Urothelium cell line (cell line): ENCODE measurements at regions not wholly inside any gene's neighbourhood (a gene's known extent, or its start where the extent isn't known, plus 50 kb on each side); places are given as distances from the start of the nearest gene placed in this dataset.
A peak's percentile ranks its signal among the peaks of the same experiment; 100 is the strongest.

Experiments used
- DNase-seq: peaks from one replicate; pipeline ENCODE4 v3.0.0; 2011; ENCODE audit warnings: low spot score, mixed read lengths
- FAIRE-seq: peaks from 2 replicates; lab custom pipeline; 2011; peaks lifted over from hg19 to GRCh38; lab: Jason Lieb, UNC

- FAIRE-seq (no peak), DNase-seq (no peak)
These were observed 72.7 kb upstream of the NOX3 start for GRCh38 chr6:155528335-155528734.

DNA sequence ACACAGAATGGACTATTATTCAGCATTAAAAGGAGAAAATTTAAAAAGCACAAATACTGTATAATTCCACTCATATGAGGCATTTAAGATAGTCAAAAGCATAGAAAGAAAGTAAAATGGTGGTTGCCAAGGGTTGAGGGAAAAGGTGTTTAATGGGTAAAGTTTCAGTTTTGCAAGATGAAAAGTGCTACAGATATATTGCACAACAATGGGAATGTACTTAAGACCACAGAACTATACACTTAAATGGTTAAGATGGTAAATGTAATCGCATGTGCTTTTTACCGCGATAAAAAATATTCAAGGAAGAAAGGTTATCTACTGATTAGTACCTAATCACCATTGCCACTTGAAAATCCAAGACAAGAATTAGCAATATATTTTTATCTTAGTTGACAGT lies 71.8 kb upstream of the NOX3 start:
- DNase-seq (no peak), FAIRE-seq (no peak)

DNA sequence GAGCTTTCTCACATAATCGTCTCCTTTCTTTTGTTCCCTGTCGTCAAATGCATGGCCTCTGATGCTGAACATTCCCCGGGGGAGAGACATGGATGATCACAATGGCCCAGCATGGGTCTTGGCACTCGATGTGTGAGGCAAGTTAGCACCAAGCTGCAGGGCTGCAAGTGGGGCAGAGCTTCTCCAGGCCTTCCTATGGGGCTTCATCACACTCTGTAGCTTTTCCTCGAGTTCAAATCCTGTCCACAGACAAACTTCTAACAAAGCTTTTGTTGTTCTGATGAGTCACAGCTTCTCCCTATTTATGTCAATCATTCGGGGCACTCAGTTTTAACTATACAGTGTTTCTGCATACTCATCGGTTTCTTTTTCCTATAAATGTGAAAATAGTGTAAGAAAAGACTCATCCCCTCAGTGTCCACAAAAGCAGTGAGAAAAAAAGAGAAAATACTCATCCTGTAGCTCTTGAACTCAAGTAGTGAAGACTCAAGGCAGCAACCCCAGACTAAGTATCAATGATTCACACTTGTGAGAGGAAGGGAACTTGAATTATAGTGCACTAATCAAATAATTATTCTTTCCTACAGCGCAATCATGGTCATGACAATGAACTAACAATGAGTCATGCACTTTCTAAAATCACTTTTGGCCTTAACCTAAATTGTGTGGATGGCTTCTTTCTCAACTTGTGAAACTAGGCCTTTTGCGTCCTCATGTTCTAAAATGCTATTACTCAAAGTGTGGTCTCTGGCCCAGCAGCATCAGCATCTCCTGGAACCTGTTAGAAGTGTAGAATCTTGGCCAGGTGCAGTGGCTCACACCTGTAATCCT lies 68.4 kb upstream of the NOX3 start:
- DNase-seq (peak; percentile 8), FAIRE-seq (no peak)

DNA sequence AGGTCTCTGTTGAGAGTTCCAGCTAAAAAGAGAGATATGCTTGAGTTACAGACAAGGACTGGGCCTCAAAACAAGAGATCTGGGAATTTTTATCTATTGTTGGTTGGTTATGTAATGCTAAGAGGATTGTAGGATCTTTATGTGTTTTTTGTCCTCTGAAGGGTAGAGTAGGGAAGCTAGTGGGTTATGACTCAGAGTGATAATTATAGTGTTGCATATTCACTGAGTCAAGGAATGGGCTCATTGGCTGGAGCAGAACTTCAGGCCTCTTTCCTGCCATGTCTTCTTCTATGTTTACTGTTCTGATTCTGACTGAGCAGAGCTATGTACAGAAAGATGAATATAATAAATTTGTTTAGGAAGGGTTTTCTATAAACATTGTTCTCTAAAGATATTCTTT lies 66.1 kb upstream of the NOX3 start:
- peak; percentile 13 for DNase-seq
- no peak for FAIRE-seq

- DNase-seq = no peak
- no peak for FAIRE-seq
These were observed 64.4 kb upstream of the NOX3 start for GRCh38 chr6:155520078-155520477.

GRCh38 chr6:155519176-155519738 lies 63.6 kb upstream of the NOX3 start:
- FAIRE-seq = no peak

DNA sequence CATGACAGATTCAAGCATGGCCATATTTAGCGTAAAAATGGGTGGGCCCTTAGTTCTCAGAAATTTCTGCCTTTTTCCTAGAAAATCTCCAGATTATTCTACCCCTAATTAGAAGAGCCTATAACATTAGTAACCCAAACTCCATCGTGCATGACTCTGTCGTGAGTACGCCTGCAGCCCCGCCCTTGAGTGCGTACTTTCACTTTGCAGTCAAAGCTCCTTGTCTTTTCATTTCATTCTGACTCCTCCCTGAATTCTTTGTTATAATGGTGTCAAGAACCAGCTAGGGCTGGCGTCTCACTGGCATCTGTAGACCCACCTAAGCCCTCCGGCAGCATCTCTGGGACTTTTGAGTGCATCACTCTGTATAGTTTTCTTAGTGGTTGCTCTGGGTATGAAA lies 61.7 kb upstream of the NOX3 start:
- FAIRE-seq (no peak), DNase-seq (no peak)

More at GRCh38 chr6:155519176-155519738, 63.6 kb upstream of the NOX3 start:
- no peak for DNase-seq

DNA sequence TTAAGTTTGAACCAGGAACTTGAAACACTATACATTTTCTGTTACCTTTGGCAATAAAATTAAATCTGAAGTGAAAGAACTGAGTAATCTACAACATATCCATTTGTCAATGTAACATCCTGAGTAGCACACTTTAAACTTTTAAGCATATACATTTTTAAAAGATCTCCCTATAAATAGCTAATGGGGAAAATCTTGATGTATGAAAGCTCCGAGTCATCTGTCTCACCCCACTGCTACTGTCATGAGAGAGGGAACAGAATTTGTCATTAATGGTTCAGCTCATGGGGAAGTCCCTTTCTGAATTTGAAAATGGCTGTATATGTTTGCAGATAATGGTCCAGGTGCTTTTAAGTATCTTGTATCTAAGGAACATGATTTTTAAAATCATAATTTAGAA lies 55.2 kb upstream of the NOX3 start:
- FAIRE-seq = no peak

GRCh38 chr6:155509743-155510475 lies 54.3 kb upstream of the NOX3 start:
- DNase-seq (no peak), FAIRE-seq (no peak)

More for the DNA sequence above, 55.2 kb upstream of the NOX3 start:
- no peak for DNase-seq

GRCh38 chr6:155505608-155505989 lies 50.0 kb upstream of the NOX3 start:
- no peak for DNase-seq
- no peak for FAIRE-seq
